GM19324 (cell line): ENCODE measurements at regions not wholly inside any gene's neighbourhood (a gene's known extent, or its start where the extent isn't known, plus 50 kb on each side); places are given as distances from the start of the nearest gene placed in this dataset.
"Not testable (repeated sequence)": the region's sequence is repeated elsewhere in the genome, so short reads cannot be mapped to it uniquely, and the experiment has no call there.

Source experiments
- ATAC-seq: cut with Tn5 transposase; IDR thresholded peaks from one replicate; pipeline ENCODE4 v1.9.1; 2021; ENCODE audit warnings: mild to moderate bottlenecking, moderate library complexity; ENCODE audit not compliant: unreplicated experiment, low FRiP score

GRCh38 chr3:137572931-137573330 lies 191.2 kb upstream of the SOX14 start:
- ATAC-seq = no peak

DNA sequence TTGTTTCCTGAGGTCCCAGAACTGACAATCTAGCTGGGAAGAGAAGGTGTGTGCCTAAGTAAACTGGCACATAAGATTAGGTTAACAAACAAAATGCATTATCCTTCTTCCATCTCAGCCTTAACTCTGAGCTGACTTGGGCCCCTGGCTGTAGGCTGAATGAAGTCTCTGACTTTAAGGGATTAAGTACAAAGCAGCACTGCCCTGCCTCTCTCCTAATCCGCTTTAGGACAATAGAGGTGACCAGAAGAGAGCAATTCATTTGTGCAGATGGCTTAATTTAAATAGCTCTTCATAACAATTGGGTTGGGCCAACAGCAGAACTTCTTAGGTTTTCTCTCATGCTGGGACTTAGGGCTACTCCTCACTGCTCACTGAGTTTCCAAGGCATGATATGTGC lies 181.6 kb upstream of the SOX14 start:
- no peak for ATAC-seq

GRCh38 chr3:137583256-137583655 lies 180.9 kb upstream of the SOX14 start:
- ATAC-seq = no peak

DNA sequence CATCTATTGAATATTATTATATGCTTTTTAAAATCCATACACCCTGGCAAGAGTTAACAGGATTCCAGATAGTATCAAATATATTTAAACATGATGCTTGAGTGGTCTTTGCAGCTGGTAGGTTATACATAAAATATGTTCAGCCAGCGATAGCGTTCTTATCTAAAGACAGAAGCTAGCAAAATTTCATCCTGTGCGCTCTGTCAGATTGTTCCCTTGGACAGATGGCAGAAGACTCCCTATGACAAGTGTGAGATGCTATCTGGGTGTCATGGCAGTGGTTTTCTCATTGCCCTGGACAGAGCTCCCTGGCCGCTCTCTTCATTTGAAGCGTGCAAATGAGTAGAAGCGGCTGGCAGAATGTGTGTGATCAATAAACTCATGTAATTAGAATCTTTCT lies 175.2 kb upstream of the SOX14 start:
- ATAC-seq = no peak

- ATAC-seq = not testable (repeated sequence)
These were observed 168.7 kb upstream of the SOX14 start for GRCh38 chr3:137595415-137595814.

DNA sequence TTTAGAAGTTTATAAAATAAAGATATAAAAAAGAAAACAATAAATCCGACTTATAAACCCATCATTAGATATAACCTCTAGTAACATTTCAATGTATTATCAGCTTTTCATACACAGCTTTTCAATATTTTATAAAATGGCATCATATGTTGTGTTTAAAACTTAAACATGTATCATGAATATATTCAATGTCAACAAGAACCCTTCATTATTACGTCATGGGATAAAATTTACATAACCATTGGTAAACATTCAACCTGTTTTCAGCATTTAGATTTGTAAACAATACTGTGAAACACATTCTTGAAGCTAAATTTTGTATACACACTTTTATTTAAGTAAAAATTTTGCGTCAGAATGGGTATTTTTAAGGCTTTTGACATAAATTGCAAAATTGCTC lies 153.4 kb upstream of the SOX14 start:
- ATAC-seq = no peak

DNA sequence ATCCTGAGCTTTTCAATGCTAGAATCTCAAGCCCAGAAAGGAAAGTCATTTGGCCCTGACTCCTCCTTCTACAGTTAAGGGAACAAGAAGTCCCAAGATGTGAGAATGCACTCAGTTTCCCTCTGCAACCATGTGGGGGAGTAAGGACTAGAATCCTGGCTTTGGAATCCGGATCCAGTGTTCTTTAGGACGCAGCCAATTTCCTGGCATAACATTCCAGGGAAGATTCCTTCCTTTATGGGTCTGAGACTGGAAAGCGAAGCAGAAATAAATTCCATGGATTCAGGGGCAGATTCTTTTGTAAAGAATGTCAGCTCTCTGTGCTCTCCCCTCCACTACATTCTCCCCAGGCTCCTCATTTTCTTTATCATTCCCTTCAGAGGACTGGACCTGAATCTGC lies 151.8 kb upstream of the SOX14 start:
- no peak for ATAC-seq

GRCh38 chr3:137615659-137616418 lies 148.3 kb upstream of the SOX14 start:
- no peak for ATAC-seq

- no peak for ATAC-seq
These were observed 122.0 kb upstream of the SOX14 start for GRCh38 chr3:137641879-137642704.

DNA sequence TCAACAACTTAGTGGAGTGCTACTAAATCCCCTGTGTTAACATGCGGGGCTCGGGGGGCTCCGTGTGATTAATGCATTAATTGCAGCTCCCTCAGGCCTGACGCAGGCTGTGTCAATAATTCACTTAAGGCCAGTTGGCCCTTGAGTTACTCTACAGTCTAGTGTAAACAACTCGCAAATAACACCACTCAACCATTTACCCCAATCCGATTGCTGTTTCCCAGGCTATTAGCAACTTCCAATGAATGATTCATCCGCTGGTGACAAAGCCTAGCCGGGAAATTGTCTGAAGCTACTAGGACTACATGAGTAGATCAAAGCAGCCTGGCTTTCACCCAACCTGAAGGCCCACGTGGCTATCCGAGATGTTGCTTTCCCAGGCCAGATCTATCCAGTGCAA lies 121.3 kb upstream of the SOX14 start:
- ATAC-seq = no peak

GRCh38 chr3:137647179-137647578 lies 116.9 kb upstream of the SOX14 start:
- no peak for ATAC-seq

DNA sequence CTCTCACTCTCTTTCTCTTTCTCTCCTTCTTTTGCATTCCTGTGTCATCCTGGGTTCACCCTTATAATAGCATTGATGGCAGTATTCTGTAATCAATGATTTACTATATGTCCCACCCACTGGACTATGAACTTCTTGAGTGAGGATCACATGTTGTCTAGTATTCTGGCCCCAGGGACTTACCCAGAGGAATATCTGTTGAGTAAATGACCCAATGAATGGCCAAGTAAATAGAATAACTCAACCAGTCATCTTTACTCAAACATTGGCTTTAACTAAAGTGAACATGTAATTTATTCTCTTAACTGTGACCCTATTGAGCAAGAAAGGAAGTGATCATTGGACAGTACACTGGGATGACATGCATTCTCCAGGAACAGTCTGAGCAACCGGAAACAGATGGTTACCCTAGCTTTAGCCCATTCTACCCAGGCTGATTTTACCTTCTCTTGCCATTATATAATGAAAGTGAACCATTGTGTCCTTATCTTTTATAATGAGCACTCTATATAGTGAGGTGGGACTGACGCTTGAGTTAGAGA lies 94.5 kb upstream of the SOX14 start:
- ATAC-seq = no peak

GRCh38 chr3:137687181-137687879 lies 76.8 kb upstream of the SOX14 start:
- ATAC-seq = no peak

- ATAC-seq = no peak
These were observed 71.2 kb upstream of the SOX14 start for GRCh38 chr3:137692803-137693431.

DNA sequence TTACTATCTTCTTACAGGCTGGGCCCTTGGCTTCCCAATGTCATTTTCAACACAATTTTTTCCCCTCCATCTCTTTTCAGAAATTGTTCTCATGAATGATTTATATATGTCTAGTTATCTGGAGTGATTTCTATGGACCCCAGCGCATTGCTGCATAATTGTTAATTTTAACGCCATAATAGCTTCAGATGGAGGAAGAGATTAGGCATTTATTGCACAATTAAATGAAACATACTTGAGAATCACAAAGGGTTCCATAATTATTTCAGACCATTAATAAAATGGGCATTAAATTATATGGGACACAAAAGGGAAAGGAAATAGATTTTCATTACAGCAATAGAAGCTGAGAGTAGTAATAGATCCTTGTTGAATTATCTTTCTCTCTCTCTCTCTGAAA lies 70.3 kb upstream of the SOX14 start:
- no peak for ATAC-seq

GRCh38 chr3:137694836-137695235 lies 69.3 kb upstream of the SOX14 start:
- ATAC-seq = no peak

- ATAC-seq = no peak
These were observed 68.8 kb upstream of the SOX14 start for GRCh38 chr3:137695351-137695750.

GRCh38 chr3:137709011-137709601 lies 55.0 kb upstream of the SOX14 start:
- no peak for ATAC-seq

GRCh38 chr3:137713965-137714364 lies 50.1 kb upstream of the SOX14 start:
- ATAC-seq = not testable (repeated sequence)
